ENCODE measurements at regions not wholly inside any gene's neighbourhood (a gene's known extent, or its start where the extent isn't known, plus 50 kb on each side); places are given as distances from the start of the nearest gene placed in this dataset.
"Not testable (repeated sequence)": the region's sequence is repeated elsewhere in the genome, so short reads cannot be mapped to it uniquely, and the experiment has no call there.

DNA sequence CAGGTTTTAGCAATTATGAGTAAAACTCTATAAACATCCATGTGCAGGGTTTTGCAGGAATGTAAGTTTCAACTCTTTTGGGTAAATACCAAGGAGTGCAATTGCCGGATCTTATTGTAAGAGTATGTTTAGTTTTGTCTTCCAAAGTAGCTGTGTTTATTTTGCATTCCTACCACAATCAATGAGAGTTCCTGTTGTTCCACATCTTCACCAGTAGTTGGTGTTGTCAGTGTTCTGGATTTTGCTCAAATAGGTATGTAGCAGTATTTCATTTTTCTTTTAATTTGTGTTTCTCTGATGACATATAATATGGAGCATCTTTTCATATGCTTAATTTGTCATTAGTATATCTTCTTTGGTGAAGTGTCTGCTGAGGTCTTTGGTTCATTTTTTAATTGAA is 185.1 kb upstream of the GALNT15 start:
- no peak overlapping the region for H3K4me3 ChIP-seq (ENCODE audit: low read length in 2 of 2)
- no peaks in the 10 kb centered on the region for H3K4me1 ChIP-seq (ENCODE audit: control insufficient read depth, insufficient read depth, low read length)
- peaks cover 0 to 3% of the 10 kb centered on the region in 2 donors for H3K9me3 ChIP-seq (ENCODE audit: control insufficient read depth in 2 of 2, low read length in 2 of 2)
- no peak overlapping the region for H3K27ac ChIP-seq (ENCODE audit: low read length)
- no peaks in the 10 kb centered on the region for H3K36me3 ChIP-seq (ENCODE audit: control insufficient read depth in 2 of 2, insufficient read depth in 2 of 2, low read length in 2 of 2)
- no peak overlapping the region for H3K9ac ChIP-seq (ENCODE audit: low read length in 2 of 2)
- H3K27me3 ChIP-seq (ENCODE audit: control insufficient read depth in 1 of 2, insufficient read depth in 2 of 2, low read length in 2 of 2), result no peaks in the 10 kb centered on the region

GRCh38 chr3:15993660-15994059 is 180.8 kb upstream of the GALNT15 start:
- H3K9ac ChIP-seq (ENCODE audit: low read length in 2 of 2); H3K36me3 ChIP-seq (ENCODE audit: control insufficient read depth in 2 of 2, insufficient read depth in 2 of 2, low read length in 2 of 2); H3K4me3 ChIP-seq (ENCODE audit: low read length in 2 of 2); H3K9me3 ChIP-seq (ENCODE audit: control insufficient read depth in 2 of 2, low read length in 2 of 2); H3K27ac ChIP-seq (ENCODE audit: low read length); H3K4me1 ChIP-seq (ENCODE audit: control insufficient read depth, insufficient read depth, low read length); H3K27me3 ChIP-seq (ENCODE audit: control insufficient read depth in 1 of 2, insufficient read depth in 2 of 2, low read length in 2 of 2): not testable (repeated sequence)

- not testable (repeated sequence) for H3K9ac ChIP-seq (ENCODE audit: low read length in 2 of 2)
Observed at GRCh38 chr3:15996496-15996895, 178.0 kb upstream of the GALNT15 start.

DNA sequence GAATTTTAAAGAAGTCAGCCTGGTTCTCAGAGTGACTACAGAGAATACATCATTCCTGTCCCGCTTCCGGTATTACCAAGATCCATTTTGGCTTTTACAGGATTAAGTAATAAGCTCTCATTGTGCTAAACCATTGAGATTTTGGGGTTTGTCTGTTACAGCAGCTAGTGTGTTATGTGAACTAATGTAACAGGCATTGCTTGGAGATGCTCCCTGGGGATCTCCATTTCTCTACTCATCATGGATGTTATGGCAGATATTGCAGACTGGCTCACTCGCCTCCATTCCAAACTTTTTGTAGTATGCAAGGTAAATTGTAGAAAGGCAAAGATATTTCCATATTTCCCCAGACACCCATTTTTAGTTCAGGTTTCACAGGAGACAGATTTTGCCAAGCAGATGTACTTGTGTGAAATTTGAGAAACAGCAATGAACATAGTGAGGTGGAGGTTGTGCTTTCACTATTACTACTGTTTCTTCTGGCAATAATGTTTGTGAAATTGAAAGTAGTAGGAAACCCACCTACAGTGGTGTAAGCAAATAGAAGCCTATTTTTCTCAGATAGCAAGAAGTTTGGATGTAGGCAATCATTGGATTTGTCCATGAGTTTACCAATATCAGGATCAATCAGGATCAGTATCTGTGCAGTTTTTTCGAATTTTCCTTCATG is 177.1 kb upstream of the GALNT15 start:
- Histone ChIP-seq H3K27ac (ENCODE audit: low read length) (no peak overlapping the region), H3K27me3 (ENCODE audit: control insufficient read depth in 1 of 2, insufficient read depth in 2 of 2, low read length in 2 of 2) (no peaks in the 10 kb centered on the region), H3K4me1 (ENCODE audit: control insufficient read depth, insufficient read depth, low read length) (no peaks in the 10 kb centered on the region), H3K36me3 (ENCODE audit: control insufficient read depth in 2 of 2, insufficient read depth in 2 of 2, low read length in 2 of 2) (no peaks in the 10 kb centered on the region), H3K9me3 (ENCODE audit: control insufficient read depth in 2 of 2, low read length in 2 of 2) (no peaks in the 10 kb centered on the region), H3K9ac (ENCODE audit: low read length in 2 of 2) (no peak overlapping the region), H3K4me3 (ENCODE audit: low read length in 2 of 2) (no peak overlapping the region)

More at GRCh38 chr3:15996496-15996895, 178.0 kb upstream of the GALNT15 start:
- not testable (repeated sequence) for H3K4me1 ChIP-seq (ENCODE audit: control insufficient read depth, insufficient read depth, low read length); H3K9me3 ChIP-seq (ENCODE audit: control insufficient read depth in 2 of 2, low read length in 2 of 2); H3K27ac ChIP-seq (ENCODE audit: low read length); H3K36me3 ChIP-seq (ENCODE audit: control insufficient read depth in 2 of 2, insufficient read depth in 2 of 2, low read length in 2 of 2); H3K4me3 ChIP-seq (ENCODE audit: low read length in 2 of 2); H3K27me3 ChIP-seq (ENCODE audit: control insufficient read depth in 1 of 2, insufficient read depth in 2 of 2, low read length in 2 of 2)

- Histone ChIP-seq H3K27ac (ENCODE audit: low read length) (no peak overlapping the region), H3K9me3 (ENCODE audit: control insufficient read depth in 2 of 2, low read length in 2 of 2) (no peaks in the 10 kb centered on the region), H3K4me3 (ENCODE audit: low read length in 2 of 2) (no peak overlapping the region), H3K9ac (ENCODE audit: low read length in 2 of 2) (no peak overlapping the region), H3K36me3 (ENCODE audit: control insufficient read depth in 2 of 2, insufficient read depth in 2 of 2, low read length in 2 of 2) (no peaks in the 10 kb centered on the region), H3K4me1 (ENCODE audit: control insufficient read depth, insufficient read depth, low read length) (no peaks in the 10 kb centered on the region), H3K27me3 (ENCODE audit: control insufficient read depth in 1 of 2, insufficient read depth in 2 of 2, low read length in 2 of 2) (no peaks in the 10 kb centered on the region)
Observed at GRCh38 chr3:15998911-15999310, 175.6 kb upstream of the GALNT15 start.

DNA sequence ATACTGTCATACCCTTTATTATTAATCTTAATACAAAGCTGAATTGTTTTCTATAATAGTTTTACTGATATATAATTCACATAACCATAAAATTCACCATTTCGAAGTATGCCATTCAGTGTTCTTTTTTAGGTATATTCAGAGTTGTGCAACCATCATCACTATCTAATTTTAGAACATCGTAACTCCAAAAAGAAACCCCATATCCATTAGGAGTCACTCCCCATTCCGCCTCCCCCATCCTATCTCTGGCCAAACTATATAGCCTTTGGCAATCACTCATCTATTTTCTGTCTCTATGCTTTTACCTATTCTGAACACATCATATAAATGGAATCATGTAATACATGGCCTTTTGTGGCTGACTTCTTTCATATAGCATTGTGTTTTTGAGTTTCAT is 169.7 kb upstream of the GALNT15 start:
- no peaks in the 10 kb centered on the region for H3K36me3 ChIP-seq (ENCODE audit: control insufficient read depth in 2 of 2, insufficient read depth in 2 of 2, low read length in 2 of 2)
- no peak overlapping the region for H3K27ac ChIP-seq (ENCODE audit: low read length)
- H3K27me3 ChIP-seq (ENCODE audit: control insufficient read depth in 1 of 2, insufficient read depth in 2 of 2, low read length in 2 of 2), result no peaks in the 10 kb centered on the region
- no peak overlapping the region for H3K4me3 ChIP-seq (ENCODE audit: low read length in 2 of 2)
- peaks cover 0 to 10% of the 10 kb centered on the region in 2 donors for H3K9me3 ChIP-seq (ENCODE audit: control insufficient read depth in 2 of 2, low read length in 2 of 2)
- H3K9ac ChIP-seq (ENCODE audit: low read length in 2 of 2), result no peak overlapping the region
- H3K4me1 ChIP-seq (ENCODE audit: control insufficient read depth, insufficient read depth, low read length), result no peaks in the 10 kb centered on the region

DNA sequence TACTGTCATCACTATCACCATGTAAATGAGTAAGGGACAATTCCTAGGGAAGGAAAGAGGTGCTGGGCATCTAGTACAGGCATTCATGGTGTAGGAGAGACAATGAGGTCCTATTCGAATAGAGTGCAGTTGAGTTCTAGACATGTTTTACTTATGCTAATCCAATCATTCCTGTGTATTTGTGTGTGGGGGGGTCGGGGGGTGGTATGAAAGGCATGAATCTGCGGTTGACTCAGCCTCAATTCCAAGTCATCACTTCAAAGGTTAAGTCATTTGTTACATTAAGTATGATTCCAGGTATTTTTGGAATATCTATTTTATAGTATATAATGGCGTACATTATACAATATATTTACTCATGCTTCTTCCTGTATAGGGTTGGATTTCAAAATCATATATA is 163.1 kb upstream of the GALNT15 start:
- Histone ChIP-seq H3K27ac (ENCODE audit: low read length) (no peak overlapping the region), H3K27me3 (ENCODE audit: control insufficient read depth in 1 of 2, insufficient read depth in 2 of 2, low read length in 2 of 2) (no peaks in the 10 kb centered on the region), H3K4me3 (ENCODE audit: low read length in 2 of 2) (no peak overlapping the region), H3K9me3 (ENCODE audit: control insufficient read depth in 2 of 2, low read length in 2 of 2) (peaks cover 0 to 10% of the 10 kb centered on the region in 2 donors), H3K36me3 (ENCODE audit: control insufficient read depth in 2 of 2, insufficient read depth in 2 of 2, low read length in 2 of 2) (no peaks in the 10 kb centered on the region), H3K9ac (ENCODE audit: low read length in 2 of 2) (no peak overlapping the region), H3K4me1 (ENCODE audit: control insufficient read depth, insufficient read depth, low read length) (no peaks in the 10 kb centered on the region)

- Histone ChIP-seq H3K9me3 (ENCODE audit: control insufficient read depth in 2 of 2, low read length in 2 of 2) (peaks cover 0 to 10% of the 10 kb centered on the region in 2 donors), H3K4me1 (ENCODE audit: control insufficient read depth, insufficient read depth, low read length) (no peaks in the 10 kb centered on the region), H3K9ac (ENCODE audit: low read length in 2 of 2) (no peak overlapping the region), H3K36me3 (ENCODE audit: control insufficient read depth in 2 of 2, insufficient read depth in 2 of 2, low read length in 2 of 2) (no peaks in the 10 kb centered on the region), H3K27me3 (ENCODE audit: control insufficient read depth in 1 of 2, insufficient read depth in 2 of 2, low read length in 2 of 2) (peaks cover 0 to 2% of the 10 kb centered on the region in 2 donors), H3K27ac (ENCODE audit: low read length) (no peak overlapping the region), H3K4me3 (ENCODE audit: low read length in 2 of 2) (no peak overlapping the region)
Observed at GRCh38 chr3:16012086-16012485, 162.4 kb upstream of the GALNT15 start.

DNA sequence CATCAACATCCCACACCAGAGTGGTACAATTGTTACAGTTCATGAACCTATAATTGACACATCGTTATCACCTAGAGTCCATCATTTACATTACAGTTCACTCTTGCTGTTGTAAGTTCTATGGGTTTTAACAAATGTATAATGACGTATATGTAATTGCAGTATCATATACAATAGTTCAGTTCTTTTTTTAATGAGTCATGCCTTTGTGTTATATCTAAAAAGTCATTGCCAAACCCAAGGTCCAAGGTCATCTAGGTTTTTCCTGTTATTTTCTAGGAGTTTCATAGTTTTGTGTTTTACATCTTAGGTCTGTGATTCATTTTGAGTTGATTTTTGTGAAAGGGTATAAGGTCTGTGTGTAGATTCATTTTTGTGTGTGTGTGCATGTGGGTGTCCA is 160.9 kb upstream of the GALNT15 start:
- H3K4me1 ChIP-seq (ENCODE audit: control insufficient read depth, insufficient read depth, low read length), result no peaks in the 10 kb centered on the region
- H3K4me3 ChIP-seq (ENCODE audit: low read length in 2 of 2), result no peak overlapping the region
- H3K9me3 ChIP-seq (ENCODE audit: control insufficient read depth in 2 of 2, low read length in 2 of 2), result no peaks in the 10 kb centered on the region

DNA sequence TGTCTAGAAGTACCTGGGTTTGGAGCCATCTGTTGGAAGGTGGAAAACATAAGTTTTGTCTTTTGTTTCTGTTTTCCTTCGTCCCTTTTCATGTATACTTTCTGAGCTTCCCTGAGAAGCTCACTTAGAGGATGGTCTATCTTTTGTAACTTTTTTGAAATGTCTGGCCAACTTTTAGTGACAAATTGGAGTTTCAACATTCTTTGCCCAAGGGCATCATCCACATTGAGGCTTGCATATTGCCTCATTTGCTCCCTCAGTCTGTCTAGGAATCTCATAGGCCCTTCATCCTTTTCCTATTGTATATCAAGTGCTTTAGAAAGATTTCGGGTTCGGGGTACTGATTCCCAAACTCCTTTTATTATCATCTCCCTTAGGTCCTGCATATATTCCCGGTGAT is 152.7 kb upstream of the GALNT15 start:
- not testable (repeated sequence) for H3K9me3 ChIP-seq (ENCODE audit: control insufficient read depth in 2 of 2, low read length in 2 of 2); H3K4me1 ChIP-seq (ENCODE audit: control insufficient read depth, insufficient read depth, low read length); H3K4me3 ChIP-seq (ENCODE audit: low read length in 2 of 2); H3K36me3 ChIP-seq (ENCODE audit: control insufficient read depth in 2 of 2, insufficient read depth in 2 of 2, low read length in 2 of 2); H3K27ac ChIP-seq (ENCODE audit: low read length); H3K9ac ChIP-seq (ENCODE audit: low read length in 2 of 2); H3K27me3 ChIP-seq (ENCODE audit: control insufficient read depth in 1 of 2, insufficient read depth in 2 of 2, low read length in 2 of 2)

More for the DNA sequence above, 160.9 kb upstream of the GALNT15 start:
- H3K9ac ChIP-seq (ENCODE audit: low read length in 2 of 2), result no peak overlapping the region
- no peaks in the 10 kb centered on the region for H3K36me3 ChIP-seq (ENCODE audit: control insufficient read depth in 2 of 2, insufficient read depth in 2 of 2, low read length in 2 of 2)
- H3K27me3 ChIP-seq (ENCODE audit: control insufficient read depth in 1 of 2, insufficient read depth in 2 of 2, low read length in 2 of 2), result peaks cover 0 to 2% of the 10 kb centered on the region in 2 donors
- H3K27ac ChIP-seq (ENCODE audit: low read length), result no peak overlapping the region

DNA sequence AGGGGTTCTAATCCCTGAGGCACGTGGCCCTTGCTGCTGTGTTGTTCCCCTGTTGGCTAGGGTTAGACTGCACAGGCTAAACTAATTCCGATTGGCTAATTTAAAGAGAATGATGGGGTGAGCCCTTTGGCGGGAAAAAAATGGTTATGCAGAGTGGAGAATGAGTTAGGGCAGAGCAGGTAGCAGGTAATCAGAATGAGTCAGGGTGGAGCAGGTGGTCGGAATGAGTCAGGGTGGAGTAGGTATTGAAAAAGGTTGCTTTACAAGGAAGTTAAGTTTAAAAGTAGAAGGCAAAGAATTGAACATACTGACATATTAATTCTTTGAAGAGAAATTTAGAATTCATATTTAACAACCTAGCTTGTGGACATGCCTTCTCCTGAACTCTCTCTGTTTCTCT is 150.6 kb upstream of the GALNT15 start:
- H3K4me1 ChIP-seq (ENCODE audit: control insufficient read depth, insufficient read depth, low read length); H3K27ac ChIP-seq (ENCODE audit: low read length); H3K36me3 ChIP-seq (ENCODE audit: control insufficient read depth in 2 of 2, insufficient read depth in 2 of 2, low read length in 2 of 2); H3K4me3 ChIP-seq (ENCODE audit: low read length in 2 of 2); H3K9me3 ChIP-seq (ENCODE audit: control insufficient read depth in 2 of 2, low read length in 2 of 2); H3K9ac ChIP-seq (ENCODE audit: low read length in 2 of 2); H3K27me3 ChIP-seq (ENCODE audit: control insufficient read depth in 1 of 2, insufficient read depth in 2 of 2, low read length in 2 of 2): not testable (repeated sequence)
